IMR-90 (cell line): ENCODE measurements at regions not wholly inside any gene's neighbourhood (a gene's known extent, or its start where the extent isn't known, plus 50 kb on each side); places are given as distances from the start of the nearest gene placed in this dataset.

Experiments used
- ATAC-seq: fragments of 200-7000 bp; cut with Tn5 transposase; 2 replicates; pipeline ENCODE4 v1.9.1; 2020; ENCODE audit warnings: low read depth, mild to moderate bottlenecking, moderate library complexity
- BruUV-seq: library from RNA; stranded (reverse); fragments of 400-500 nt; replicated peaks from 2 replicates; lab custom pipeline; 2021; lab: Mats Ljungman, UMichigan
- CTCF ChIA-PET: fragments of 300-600 bp; formaldehyde crosslinking; extraction: SDS; loops from one replicate; lab custom pipeline; 2021; ENCODE audit warnings: antibody characterized with exemption; lab: Yijun Ruan, JAX
- POLR2A ChIA-PET: fragments of 300-600 bp; sonication (Branson Sonifier 250); formaldehyde crosslinking; loops from one replicate; lab custom pipeline; 2022; ENCODE audit warnings: antibody characterized with exemption; ENCODE audit not compliant: unreplicated experiment; lab: Charles Lee
- DNase-seq: peaks from one replicate; pipeline ENCODE4 v3.0.0; 2013
- H2AFZ ChIP-seq: replicated peaks from 2 replicates; pipeline ENCODE3; 2013; ENCODE audit warnings: low read length, mild to moderate bottlenecking; ENCODE audit not compliant: poor library complexity
- H2AK5ac ChIP-seq: 2 replicates; pipeline ENCODE4 v1.6.1; 2013; ENCODE audit warnings: low read depth, low read length, inconsistent platforms
- H2AK9ac ChIP-seq: replicated peaks from 2 replicates; pipeline ENCODE3; 2013; ENCODE audit warnings: mild to moderate bottlenecking, low read depth, low read length, moderate library complexity; ENCODE audit not compliant: poor library complexity
- H2BK120ac ChIP-seq: 2 replicates; pipeline ENCODE4 v1.6.1; 2013; ENCODE audit warnings: low read depth, low read length, inconsistent platforms
- H2BK15ac ChIP-seq: 3 replicates; pipeline ENCODE4 v1.6.1; 2013; ENCODE audit warnings: low read depth, low read length, inconsistent platforms
- H2BK20ac ChIP-seq: 2 replicates; pipeline ENCODE4 v1.6.1; 2013; ENCODE audit warnings: low read depth, mild to moderate bottlenecking, inconsistent platforms, low read length, moderate library complexity
- H2BK5ac ChIP-seq: 2 replicates; pipeline ENCODE4 v1.6.1; 2013; ENCODE audit warnings: mild to moderate bottlenecking, low read depth, low read length, inconsistent platforms; ENCODE audit not compliant: poor library complexity, severe bottlenecking
- H3K14ac ChIP-seq: replicated peaks from 2 replicates; pipeline ENCODE4 v1.6.1; 2013; ENCODE audit warnings: low read depth, low read length, inconsistent platforms
- H3K18ac ChIP-seq: 2 replicates; pipeline ENCODE4 v1.6.1; 2013; ENCODE audit warnings: low read depth, low read length, control low read depth
- H3K23ac ChIP-seq: 2 replicates; pipeline ENCODE4 v1.6.1; 2013; ENCODE audit warnings: low read depth, low read length, inconsistent platforms
- H3K27ac ChIP-seq: 2 replicates; pipeline ENCODE4 v1.5.1; 2013; ENCODE audit warnings: mild to moderate bottlenecking, control low read depth, low read length; ENCODE audit not compliant: insufficient read depth
- H3K27me3 ChIP-seq: 2 replicates; pipeline ENCODE4 v1.6.1; 2013; ENCODE audit warnings: low read length; ENCODE audit not compliant: control insufficient read depth, insufficient read depth
- H3K36me3 ChIP-seq: 2 replicates; pipeline ENCODE4 v1.6.1; 2013; ENCODE audit warnings: low read length, mixed read lengths; ENCODE audit not compliant: control insufficient read depth, insufficient read depth
- H3K4ac ChIP-seq: 2 replicates; pipeline ENCODE4 v1.6.1; 2013; ENCODE audit warnings: low read depth, low read length, inconsistent platforms
- H3K4me1 ChIP-seq: 2 replicates; pipeline ENCODE4 v1.6.1; 2013; ENCODE audit warnings: low read length, mixed read lengths; ENCODE audit not compliant: control insufficient read depth, insufficient read depth
- H3K4me2 ChIP-seq: 2 replicates; pipeline ENCODE4 v1.6.1; 2013; ENCODE audit warnings: low read depth, mild to moderate bottlenecking, control low read depth, low read length, moderate library complexity
- H3K4me3 ChIP-seq: 2 replicates; pipeline ENCODE4 v1.5.1; 2013; ENCODE audit warnings: low read depth, mild to moderate bottlenecking, control low read depth, low read length, moderate library complexity; ENCODE audit not compliant: insufficient read depth
- H3K56ac ChIP-seq: 2 replicates; pipeline ENCODE4 v1.6.1; 2013; ENCODE audit warnings: low read length, inconsistent platforms; ENCODE audit not compliant: insufficient read depth; ENCODE audit errors: extremely low read depth
- H3K79me1 ChIP-seq, 2 experiments: 2 replicates each; pipeline ENCODE4 v1.6.1; 2013; ENCODE audit warnings: low read length in 2 of 2, inconsistent platforms in 1 of 2, low read depth in 1 of 2
- H3K9ac ChIP-seq: 2 replicates; pipeline ENCODE4 v1.6.1; 2013; ENCODE audit warnings: low read depth, low read length, control low read depth
- H3K9me1 ChIP-seq: 2 replicates; pipeline ENCODE4 v1.6.1; 2013; ENCODE audit warnings: low read length, inconsistent platforms; ENCODE audit not compliant: insufficient read depth
- H3K9me3 ChIP-seq: 2 replicates; pipeline ENCODE4 v1.6.1; 2013; ENCODE audit warnings: low read length; ENCODE audit not compliant: control insufficient read depth, insufficient read depth
- H4K20me1 ChIP-seq: 2 replicates; pipeline ENCODE4 v1.6.1; 2013; ENCODE audit warnings: low read length, inconsistent platforms; ENCODE audit not compliant: insufficient read depth
- H4K5ac ChIP-seq: 2 replicates; pipeline ENCODE4 v1.6.1; 2013; ENCODE audit warnings: mild to moderate bottlenecking, low read depth, low read length, control low read depth
- H4K8ac ChIP-seq, 2 experiments: 2 replicates each; pipeline ENCODE4 v1.6.1; 2013; ENCODE audit warnings: low read depth in 2 of 2, low read length in 2 of 2, control low read depth in 1 of 2, inconsistent platforms in 1 of 2
- H4K91ac ChIP-seq: 2 replicates; pipeline ENCODE4 v1.6.1; 2013; ENCODE audit warnings: low read depth, low read length, inconsistent platforms; ENCODE audit not compliant: insufficient read depth
- BHLHE40 ChIP-seq: fragments of 150-350 bp; IDR thresholded peaks from 2 replicates; pipeline ENCODE4 v1.6.1; 2016; ENCODE audit warnings: mild to moderate bottlenecking, low read depth, low read length
- CEBPB ChIP-seq: IDR thresholded peaks from 2 replicates; pipeline ENCODE4 v1.6.1; 2012; ENCODE audit warnings: low read depth, low read length, improper control_type of control experiment
- CHD1 ChIP-seq: IDR thresholded peaks from 2 replicates; pipeline ENCODE4 v1.6.1; 2012; ENCODE audit warnings: low read depth, low read length, improper control_type of control experiment
- CTCF ChIP-seq: conservative IDR thresholded peaks from 2 replicates; pipeline ENCODE4 v1.5.1; 2012; ENCODE audit warnings: mild to moderate bottlenecking, low read depth, low read length, improper control_type of control experiment
- ELK1 ChIP-seq: fragments of 150-350 bp; IDR thresholded peaks from 2 replicates; pipeline ENCODE4 v1.6.1; 2016; ENCODE audit warnings: low read depth, mild to moderate bottlenecking, low read length, moderate library complexity, borderline replicate concordance
- FOS ChIP-seq: fragments of 150-350 bp; IDR thresholded peaks from 2 replicates; pipeline ENCODE4 v1.6.1; 2016; ENCODE audit warnings: low read depth, low read length
- MAFK ChIP-seq: IDR thresholded peaks from 2 replicates; pipeline ENCODE4 v1.6.1; 2012; ENCODE audit warnings: low read depth, low read length, improper control_type of control experiment
- MAZ ChIP-seq: IDR thresholded peaks from 2 replicates; pipeline ENCODE4 v1.6.1; 2012; ENCODE audit warnings: low read depth, mild to moderate bottlenecking, low read length, improper control_type of control experiment, moderate library complexity, borderline replicate concordance
- MXI1 ChIP-seq: IDR thresholded peaks from 2 replicates; pipeline ENCODE4 v1.6.1; 2012; ENCODE audit warnings: low read depth, mild to moderate bottlenecking, low read length, moderate library complexity, borderline replicate concordance
- NFE2L2 ChIP-seq: fragments of 150-350 bp; IDR thresholded peaks from 2 replicates; pipeline ENCODE4 v1.6.1; 2016; ENCODE audit warnings: low read depth, mild to moderate bottlenecking, low read length
- POLR2A ChIP-seq: IDR thresholded peaks from 2 replicates; pipeline ENCODE4 v1.6.1; 2012; ENCODE audit warnings: mild to moderate bottlenecking, low read depth, low read length
- RAD21 ChIP-seq: IDR thresholded peaks from 2 replicates; pipeline ENCODE4 v1.6.1; 2012; ENCODE audit warnings: low read length, improper control_type of control experiment
- RCOR1 ChIP-seq: IDR thresholded peaks from 2 replicates; pipeline ENCODE4 v1.6.1; 2012; ENCODE audit warnings: mild to moderate bottlenecking, low read length, improper control_type of control experiment; ENCODE audit not compliant: insufficient replicate concordance
- RFX5 ChIP-seq: IDR thresholded peaks from 2 replicates; pipeline ENCODE4 v1.8.0; 2012; ENCODE audit warnings: low read depth, mild to moderate bottlenecking, low read length, moderate library complexity
- SMC3 ChIP-seq: fragments of 150-350 bp; IDR thresholded peaks from 2 replicates; pipeline ENCODE4 v1.6.1; 2016; ENCODE audit warnings: low read depth, mild to moderate bottlenecking, antibody characterized with exemption, low read length, moderate library complexity
- USF2 ChIP-seq: fragments of 150-350 bp; IDR thresholded peaks from 2 replicates; pipeline ENCODE4 v1.6.1; 2017; ENCODE audit warnings: mild to moderate bottlenecking, antibody characterized with exemption, low read length, low read depth
- WGBS, 2 experiments: methylation state at CpG; one replicate each; pipeline versions ENCODE4 v1.1.5 to v1.1.7; 2013; ENCODE audit warnings: missing lambda C conversion rate in 2 of 2; ENCODE audit not compliant: insufficient read length in 1 of 2; ENCODE audit errors: extremely low coverage in 2 of 2; 5-methylcytosine and 5-hydroxymethylcytosine counted together
- dilution Hi-C: fragments of 300-500 bp; cut with HindIII; formaldehyde crosslinking; loops from one replicate; pipeline ENCODE4 v1.14.3; 2018; ENCODE audit warnings: low sequenced_read_pairs; ENCODE audit not compliant: unreplicated experiment
- in situ Hi-C: fragments of 300-500 bp; cut with MboI; formaldehyde crosslinking; loops from 3 replicates; pipeline ENCODE4 v1.14.3; 2019; ENCODE audit warnings: low sequenced_read_pairs, inconsistent platforms, mixed read lengths
- intact Hi-C: fragments of 100-400 bp; cut with micrococcal nuclease; formaldehyde crosslinking; loops from 2 replicates; pipeline ENCODE4 v1.10.0; 2022

- no peaks in the 10 kb centered on the region for H3K36me3 ChIP-seq
- H4K91ac ChIP-seq: no peak overlapping the region
- POLR2A ChIA-PET: interaction anchor here (0.5 kb wide), 1 partner anchor 100 kb away, joined by 4 read pairs; no protein-coding TSS in a partner anchor
- H2BK20ac ChIP-seq: no peak overlapping the region
- no peaks in the 10 kb centered on the region for H3K9me3 ChIP-seq
- TF ChIP-seq MAFK (no peak), RAD21 (no peak), FOS (no peak), CTCF (no peak), CHD1 (no peak), RCOR1 (no peak), MXI1 (no peak), POLR2A (no peak), MAZ (no peak), NFE2L2 (no peak), SMC3 (no peak), RFX5 (no peak), USF2 (no peak), ELK1 (no peak), CEBPB (no peak), BHLHE40 (no peak)
- CTCF ChIA-PET: no interaction called here
- H3K14ac ChIP-seq: no peak overlapping the region
- no peak overlapping the region for H3K9ac ChIP-seq
- DNase-seq (no peak), ATAC-seq (no peak)
- no peak overlapping the region for H3K4me3 ChIP-seq
- no peak overlapping the region for H3K4me2 ChIP-seq
- H3K23ac ChIP-seq: no peak overlapping the region
- no peaks in the 10 kb centered on the region for H4K20me1 ChIP-seq
- dilution Hi-C loops: no loop called here
- intact Hi-C loops: no loop called here
- no peak overlapping the region for H3K4ac ChIP-seq
- 83% methylated on average over 7 of the region's 13 CpGs; no CpG with 5 or more reads in 1 of the 2 experiments for WGBS, 2 experiments
- no TSS peak for BruUV-seq
- H2BK120ac ChIP-seq: no peak overlapping the region
- H3K18ac ChIP-seq: no peak overlapping the region
- no peak overlapping the region for H2BK5ac ChIP-seq
- H3K27ac ChIP-seq: no peak overlapping the region
- no peak overlapping the region for H4K5ac ChIP-seq
- in situ Hi-C loops: no loop called here
- H2AK9ac ChIP-seq: no peak overlapping the region
- H2BK15ac ChIP-seq: no peak overlapping the region
- H3K79me1 ChIP-seq: no peaks in the 10 kb centered on the region
- H2AK5ac ChIP-seq: no peak overlapping the region
- no peak overlapping the region for H4K8ac ChIP-seq
- H3K4me1 ChIP-seq: no peaks in the 10 kb centered on the region
- no peaks in the 10 kb centered on the region for H3K27me3 ChIP-seq
- H3K56ac ChIP-seq: no peak overlapping the region
- H2AFZ ChIP-seq: peak overlapping the region; percentile 68
- no peaks in the 10 kb centered on the region for H3K9me1 ChIP-seq
These were observed 171.1 kb upstream of the KLF6 start for GRCh38 chr10:3955955-3956617.
